SU-DHL-6 (cell line): ENCODE measurements at regions not wholly inside any gene's neighbourhood (a gene's known extent, or its start where the extent isn't known, plus 50 kb on each side); places are given as distances from the start of the nearest gene placed in this dataset.

Experiments
- H2AFZ ChIP-seq: fragments of 200-600 bp; sonication (generic); 2 replicates; pipeline ENCODE4 v1.6.1; 2014; ENCODE audit warnings: low read depth, mild to moderate bottlenecking, moderate library complexity, mixed read lengths, antibody characterized with exemption, low read length; ENCODE audit not compliant: severe bottlenecking
- H3F3A ChIP-seq: fragments of 200-600 bp; shearing (Covaris generic); 2 replicates; pipeline ENCODE4 v1.6.0; 2016; ENCODE audit warnings: antibody characterized with exemption, mild to moderate bottlenecking; ENCODE audit not compliant: insufficient read depth
- H3K27ac ChIP-seq: fragments of 200-600 bp; sonication (generic); 2 replicates; pipeline ENCODE4 v1.5.1; 2016; ENCODE audit warnings: low read depth, mild to moderate bottlenecking, low read length, moderate library complexity, mixed read lengths
- H3K27me3 ChIP-seq: fragments of 200-600 bp; sonication (generic), shearing (Covaris generic); 2 replicates; pipeline ENCODE4 v1.6.0; 2014; ENCODE audit warnings: mild to moderate bottlenecking, low read length
- H3K36me3 ChIP-seq: fragments of 200-600 bp; sonication (generic); 2 replicates; pipeline ENCODE4 v1.6.1; 2014; ENCODE audit warnings: mild to moderate bottlenecking, low read length, mixed read lengths
- H3K4me2 ChIP-seq: fragments of 300-600, 200-600 bp; shearing (Covaris generic), sonication (generic); 2 replicates; pipeline ENCODE4 v1.6.0; 2014; ENCODE audit warnings: low read length, low read depth, mild to moderate bottlenecking; ENCODE audit not compliant: poor library complexity, severe bottlenecking
- H3K4me3 ChIP-seq: fragments of 200-600 bp; sonication (generic); 2 replicates; pipeline ENCODE4 v1.5.1; 2014; ENCODE audit warnings: antibody characterized with exemption, low read length, mild to moderate bottlenecking, mixed read lengths; ENCODE audit not compliant: insufficient read depth, poor library complexity, severe bottlenecking
- H3K79me2 ChIP-seq: fragments of 200-600 bp; sonication (generic); 2 replicates; pipeline ENCODE4 v1.6.1; 2014; ENCODE audit warnings: mild to moderate bottlenecking, low read length, moderate library complexity; ENCODE audit not compliant: insufficient read depth
- H3K9ac ChIP-seq: fragments of 200-600 bp; sonication (generic); 2 replicates; pipeline ENCODE4 v1.7.0; 2014; ENCODE audit warnings: mild to moderate bottlenecking, low read length
- H3K9me2 ChIP-seq: fragments of 200-600 bp; sonication (generic); replicated peaks from 2 replicates; pipeline ENCODE4 v1.6.1; 2014; ENCODE audit warnings: low read length; ENCODE audit not compliant: insufficient read depth
- H3K9me3 ChIP-seq: fragments of 200-600 bp; sonication (generic); 2 replicates; pipeline ENCODE4 v1.6.1; 2014; ENCODE audit warnings: low read length, mixed read lengths; ENCODE audit not compliant: insufficient read depth
- H4K20me1 ChIP-seq: fragments of 200-600 bp; sonication (generic); 2 replicates; pipeline ENCODE4 v1.6.1; 2014; ENCODE audit warnings: low read depth, mild to moderate bottlenecking, antibody characterized with exemption, low read length, moderate library complexity, mixed read lengths
- CTCF ChIP-seq: fragments of 200-600 bp; sonication (generic); IDR thresholded peaks from one replicate; pipeline ENCODE4 v1.5.1; 2017; ENCODE audit warnings: antibody characterized with exemption, mild to moderate bottlenecking, low read length, moderate library complexity; ENCODE audit not compliant: insufficient read depth, poor library complexity, severe bottlenecking
- EZH2phosphoT487 ChIP-seq: fragments of 200-600 bp; sonication (generic), shearing (Covaris generic); conservative IDR thresholded peaks from 2 replicates; pipeline ENCODE4 v1.6.1; 2018; ENCODE audit warnings: mild to moderate bottlenecking, antibody characterized with exemption, low read length, moderate library complexity, mixed read lengths

DNA sequence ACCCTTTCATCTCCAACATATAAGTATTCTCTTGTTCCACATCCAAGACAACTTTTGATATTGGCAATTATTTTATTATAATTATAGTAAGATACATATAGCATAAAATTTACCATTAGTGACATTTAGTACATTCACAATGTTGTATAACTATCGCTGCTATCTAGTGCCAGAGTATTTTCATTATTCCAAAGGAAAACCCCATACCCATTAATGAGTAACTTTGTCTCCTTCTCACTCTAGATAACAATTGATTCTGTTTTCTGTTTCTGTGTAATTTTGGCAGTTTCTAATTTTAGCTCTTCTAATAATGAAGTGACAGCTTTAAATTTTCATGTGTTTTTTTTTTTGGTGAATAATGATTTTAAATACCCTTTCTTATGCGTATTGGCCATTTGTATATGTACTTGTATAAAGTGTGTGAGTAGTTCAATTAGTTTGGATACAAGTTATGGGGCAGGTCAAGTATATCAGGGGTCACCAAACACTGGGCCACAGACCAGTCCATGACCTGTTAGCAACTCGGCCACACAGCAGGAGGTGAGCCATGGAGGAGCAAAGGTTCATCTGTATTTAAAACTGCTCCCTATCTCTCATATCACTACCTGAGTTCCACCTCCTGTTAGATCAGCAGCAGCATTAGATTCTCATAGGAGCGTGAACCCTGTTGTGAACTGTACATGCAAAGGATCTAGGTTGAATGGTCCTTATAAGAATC, 97.2 kb upstream of the SYT1 start:
- Histone ChIP-seq H3K79me2 (no peaks in the 10 kb centered on the region), H3F3A (no peaks in the 10 kb centered on the region), H3K36me3 (no peaks in the 10 kb centered on the region), H2AFZ (no peak overlapping the region), H3K4me2 (no peak overlapping the region), H3K27ac (no peak overlapping the region), H3K9ac (no peak overlapping the region), H4K20me1 (no peaks in the 10 kb centered on the region), H3K27me3 (no peaks in the 10 kb centered on the region), H3K9me3 (no peaks in the 10 kb centered on the region), H3K4me3 (no peak overlapping the region), H3K9me2 (no peaks in the 10 kb centered on the region)
- TF ChIP-seq CTCF (no peak), EZH2phosphoT487 (no peak)

DNA sequence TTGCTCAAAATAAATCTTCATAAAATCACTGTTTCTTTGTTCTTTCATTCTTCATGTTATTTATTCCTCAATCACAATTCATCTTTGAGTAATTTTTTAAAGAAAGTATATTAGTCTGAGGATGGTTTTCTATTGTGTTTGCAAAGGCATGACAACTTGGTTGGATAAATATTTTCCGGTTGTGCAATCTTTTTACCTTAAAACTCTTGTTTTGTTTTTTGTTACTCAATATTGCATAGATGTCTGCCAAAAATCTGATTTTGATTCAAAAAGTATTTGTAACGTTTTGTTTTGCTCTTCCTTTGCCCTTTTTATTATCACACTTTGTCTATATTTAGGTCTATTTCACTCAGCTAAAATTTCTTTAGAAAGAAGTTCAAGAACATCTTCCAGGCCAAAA, 86.2 kb upstream of the SYT1 start:
- H3K36me3 ChIP-seq, result no peaks in the 10 kb centered on the region
- H3K4me3 ChIP-seq, result no peak overlapping the region
- no peak overlapping the region for H2AFZ ChIP-seq
- H3K27me3 ChIP-seq, result no peaks in the 10 kb centered on the region
- no peaks in the 10 kb centered on the region for H3K9me3 ChIP-seq
- no peak overlapping the region for H3K9ac ChIP-seq
- no peak for TF ChIP-seq CTCF
- no peak for TF ChIP-seq EZH2phosphoT487
- no peak overlapping the region for H3K27ac ChIP-seq
- no peaks in the 10 kb centered on the region for H4K20me1 ChIP-seq
- no peak overlapping the region for H3K4me2 ChIP-seq
- no peaks in the 10 kb centered on the region for H3K79me2 ChIP-seq
- H3K9me2 ChIP-seq, result no peaks in the 10 kb centered on the region
- H3F3A ChIP-seq, result no peaks in the 10 kb centered on the region

- Histone ChIP-seq H3K9me3 (no peaks in the 10 kb centered on the region), H4K20me1 (no peaks in the 10 kb centered on the region), H3K27ac (no peak overlapping the region), H3K4me2 (no peak overlapping the region), H3K36me3 (no peaks in the 10 kb centered on the region), H3K9ac (no peak overlapping the region), H3K79me2 (no peaks in the 10 kb centered on the region), H3K9me2 (no peaks in the 10 kb centered on the region), H2AFZ (no peak overlapping the region), H3K4me3 (no peak overlapping the region), H3K27me3 (no peaks in the 10 kb centered on the region), H3F3A (no peaks in the 10 kb centered on the region)
- no peak for TF ChIP-seq EZH2phosphoT487
- no peak for TF ChIP-seq CTCF
Measured at GRCh38 chr12:78787576-78787975, 77.0 kb upstream of the SYT1 start.
